ENCODE measurements at regions not wholly inside any gene's neighbourhood (a gene's known extent, or its start where the extent isn't known, plus 50 kb on each side); places are given as distances from the start of the nearest gene placed in this dataset.

DNA sequence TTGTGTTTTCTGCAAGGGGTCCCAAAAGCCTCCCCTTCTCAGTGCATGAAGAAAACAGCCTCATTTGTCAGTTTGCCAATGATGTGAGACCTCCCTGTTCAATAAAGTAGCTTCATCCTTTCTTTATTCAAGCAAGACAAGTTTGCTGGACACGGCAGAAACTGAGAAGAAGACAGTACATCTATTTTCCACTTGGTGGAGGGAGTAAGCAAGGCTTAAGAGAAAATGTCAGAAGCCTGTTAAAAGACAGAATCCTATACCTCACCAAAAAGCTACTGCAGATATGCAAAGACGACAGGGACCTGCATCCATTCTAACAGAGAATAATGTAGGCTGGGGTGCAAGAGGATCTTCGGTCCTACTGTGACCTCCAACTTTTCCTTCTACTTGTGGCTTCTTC, 506.8 kb upstream of the VRK2 start:
- TF ChIP-seq, protein P1, sequence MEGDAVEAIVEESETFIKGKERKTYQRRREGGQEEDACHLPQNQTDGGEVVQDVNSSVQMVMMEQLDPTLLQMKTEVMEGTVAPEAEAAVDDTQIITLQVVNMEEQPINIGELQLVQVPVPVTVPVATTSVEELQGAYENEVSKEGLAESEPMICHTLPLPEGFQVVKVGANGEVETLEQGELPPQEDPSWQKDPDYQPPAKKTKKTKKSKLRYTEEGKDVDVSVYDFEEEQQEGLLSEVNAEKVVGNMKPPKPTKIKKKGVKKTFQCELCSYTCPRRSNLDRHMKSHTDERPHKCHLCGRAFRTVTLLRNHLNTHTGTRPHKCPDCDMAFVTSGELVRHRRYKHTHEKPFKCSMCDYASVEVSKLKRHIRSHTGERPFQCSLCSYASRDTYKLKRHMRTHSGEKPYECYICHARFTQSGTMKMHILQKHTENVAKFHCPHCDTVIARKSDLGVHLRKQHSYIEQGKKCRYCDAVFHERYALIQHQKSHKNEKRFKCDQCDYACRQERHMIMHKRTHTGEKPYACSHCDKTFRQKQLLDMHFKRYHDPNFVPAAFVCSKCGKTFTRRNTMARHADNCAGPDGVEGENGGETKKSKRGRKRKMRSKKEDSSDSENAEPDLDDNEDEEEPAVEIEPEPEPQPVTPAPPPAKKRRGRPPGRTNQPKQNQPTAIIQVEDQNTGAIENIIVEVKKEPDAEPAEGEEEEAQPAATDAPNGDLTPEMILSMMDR (IDR thresholded peaks at IDR 0.05; ENCODE audit: low read depth, low read length) = no peak
- no peak overlapping the region for H3K4me3 ChIP-seq (ENCODE audit: low read depth, low read length)
- in situ Hi-C loops (cut with HindIII; ENCODE audit: low sequenced_read_pairs) = no loop called here
- no peak for DNase-seq (ENCODE audit: low read depth, low spot score)

DNA sequence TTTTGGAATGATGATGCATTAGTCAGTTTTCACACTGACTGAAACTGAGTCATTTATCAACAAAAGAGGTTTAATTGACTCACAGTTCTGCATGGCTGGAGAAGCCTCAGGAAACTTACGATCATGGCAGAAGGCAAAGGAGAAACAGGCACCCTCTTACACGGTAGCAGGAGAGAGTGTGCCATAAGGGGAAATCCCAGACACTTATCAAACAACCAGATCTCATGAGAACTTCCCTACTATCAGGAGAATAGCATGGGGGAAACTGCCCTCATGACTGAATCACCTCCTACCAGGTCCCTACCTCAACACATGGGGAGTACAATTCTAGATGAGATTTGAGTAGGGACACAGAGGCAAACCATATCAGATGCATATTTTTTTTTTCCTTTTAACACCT, 504.5 kb upstream of the VRK2 start:
- TF ChIP-seq, protein P1 (IDR thresholded peaks at IDR 0.05; ENCODE audit: low read depth, low read length) = no peak
- in situ Hi-C loops (cut with HindIII; ENCODE audit: low sequenced_read_pairs) = no loop called here
- no peak for DNase-seq (ENCODE audit: low read depth, low spot score)
- H3K4me3 ChIP-seq (ENCODE audit: low read depth, low read length) = no peak overlapping the region

DNA sequence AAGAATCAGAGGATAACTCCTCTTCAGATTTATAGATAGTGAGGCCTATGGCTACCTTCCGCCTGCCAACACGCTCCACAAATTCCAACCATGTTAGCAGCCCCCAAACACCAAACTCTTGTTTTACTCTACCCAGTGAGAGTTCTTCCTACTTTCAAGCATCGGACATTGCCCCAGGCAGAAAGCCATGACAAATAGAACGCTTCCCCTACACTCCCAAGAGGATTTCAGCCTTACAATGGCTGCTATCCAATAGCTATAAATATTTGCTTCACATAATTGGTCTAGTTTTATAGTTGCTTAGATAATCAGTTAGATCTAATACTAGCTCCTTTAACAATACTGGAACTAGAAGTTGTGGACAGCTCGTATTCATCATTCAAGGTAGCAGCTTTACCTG, 503.4 kb upstream of the VRK2 start:
- no peak for DNase-seq (ENCODE audit: low read depth, low spot score)
- TF ChIP-seq, protein P1 (IDR thresholded peaks at IDR 0.05; ENCODE audit: low read depth, low read length) = no peak
- no peak overlapping the region for H3K4me3 ChIP-seq (ENCODE audit: low read depth, low read length)
- in situ Hi-C loops (cut with HindIII; ENCODE audit: low sequenced_read_pairs) = no loop called here

DNA sequence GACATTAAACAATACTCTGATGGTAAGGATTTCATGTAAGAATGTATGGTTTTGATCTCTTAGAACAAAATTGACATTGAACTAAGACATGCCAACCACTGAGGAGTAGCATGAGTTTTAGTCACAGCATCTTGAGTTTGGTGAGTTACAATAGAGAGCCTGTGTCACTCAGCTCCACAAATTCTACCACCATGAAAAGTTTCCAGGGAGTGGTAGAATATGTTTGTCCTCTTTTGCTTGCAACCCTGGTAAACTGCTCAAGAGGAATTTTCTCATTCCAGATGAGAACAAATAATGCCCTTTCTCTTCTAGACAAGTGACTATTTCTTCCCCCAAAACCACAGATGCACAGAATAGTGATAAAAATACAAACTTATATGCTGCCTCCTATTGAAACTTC, 502.0 kb upstream of the VRK2 start:
- TF ChIP-seq, protein P1 (IDR thresholded peaks at IDR 0.05; ENCODE audit: low read depth, low read length) = no peak
- DNase-seq (ENCODE audit: low read depth, low spot score) = no peak
- in situ Hi-C loops (cut with HindIII; ENCODE audit: low sequenced_read_pairs) = no loop called here

DNA sequence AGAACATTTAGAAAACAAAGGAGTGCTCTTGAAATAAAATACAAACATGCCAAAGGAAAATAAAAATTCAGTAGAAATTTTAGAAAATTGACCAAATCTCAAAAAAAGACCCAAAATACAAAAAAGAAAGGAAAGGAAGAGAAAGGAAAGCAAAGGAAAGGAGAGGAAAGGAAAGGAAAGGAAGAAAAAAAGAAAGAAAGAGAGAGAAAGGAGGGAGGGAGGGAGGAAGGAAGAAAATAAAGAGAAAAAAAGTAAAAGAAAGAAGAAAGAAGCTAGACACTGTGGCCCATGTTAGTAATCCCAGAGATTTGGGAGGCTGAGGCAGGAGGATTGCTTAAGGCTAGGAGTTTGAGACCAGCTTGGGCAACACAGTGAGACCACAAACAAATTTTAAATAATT, 500.1 kb upstream of the VRK2 start:
- in situ Hi-C loops (cut with HindIII; ENCODE audit: low sequenced_read_pairs) = no loop called here
- no peak for DNase-seq (ENCODE audit: low read depth, low spot score)
- H3K4me3 ChIP-seq (ENCODE audit: low read depth, low read length) = no peak overlapping the region
- TF ChIP-seq, protein P1 (IDR thresholded peaks at IDR 0.05; ENCODE audit: low read depth, low read length) = no peak

More for the DNA sequence above, 502.0 kb upstream of the VRK2 start:
- H3K4me3 ChIP-seq (ENCODE audit: low read depth, low read length) = no peak overlapping the region

DNA sequence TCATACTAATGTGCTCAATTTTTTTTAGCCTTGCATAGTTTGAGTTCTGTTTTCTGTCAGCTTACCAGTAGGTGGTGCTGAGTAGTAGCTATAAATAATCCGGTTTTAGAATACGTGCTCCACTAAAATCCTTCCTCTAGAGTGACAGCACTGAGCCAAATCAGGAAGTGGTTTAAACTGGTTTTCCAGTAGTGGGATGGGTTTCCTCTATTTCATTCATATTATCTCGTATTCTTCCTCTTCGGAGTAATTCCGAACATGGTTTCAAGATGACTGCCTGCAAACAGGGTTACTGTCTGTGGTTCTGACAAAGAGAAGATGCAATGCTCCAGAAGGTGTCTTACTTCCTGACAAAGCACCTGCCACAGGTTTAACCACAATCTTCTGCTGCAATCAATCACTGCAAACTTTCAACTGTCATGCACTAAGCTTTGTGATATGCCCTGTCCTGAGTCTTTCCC, 496.9 kb upstream of the VRK2 start:
- in situ Hi-C loops (cut with HindIII; ENCODE audit: low sequenced_read_pairs) = no loop called here
- no peak overlapping the region for H3K4me3 ChIP-seq (ENCODE audit: low read depth, low read length)
- TF ChIP-seq, protein P1 (IDR thresholded peaks at IDR 0.05; ENCODE audit: low read depth, low read length) = peak; percentile 41
- no peak for DNase-seq (ENCODE audit: low read depth, low spot score)

DNA sequence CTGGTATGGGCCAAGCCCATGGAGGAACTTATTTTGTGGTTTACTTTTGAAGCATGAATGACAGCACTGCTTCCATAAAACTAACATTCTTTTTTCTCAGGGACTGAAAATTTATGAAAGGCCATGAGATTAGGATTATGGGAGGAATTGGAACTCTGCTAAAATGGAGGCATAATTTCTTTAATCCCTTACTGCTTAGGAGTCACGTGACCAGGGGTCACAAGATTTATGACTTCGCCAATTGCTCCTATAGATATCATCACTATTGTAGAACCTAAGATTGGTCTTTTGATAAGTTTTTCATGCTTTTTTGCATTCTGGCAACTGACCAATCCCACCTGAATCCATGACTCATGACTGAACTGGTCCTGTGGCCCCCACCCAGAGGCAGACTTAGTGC, 495.7 kb upstream of the VRK2 start:
- TF ChIP-seq, protein P1 (IDR thresholded peaks at IDR 0.05; ENCODE audit: low read depth, low read length) = no peak
- no peak for DNase-seq (ENCODE audit: low read depth, low spot score)
- H3K4me3 ChIP-seq (ENCODE audit: low read depth, low read length) = no peak overlapping the region
- in situ Hi-C loops (cut with HindIII; ENCODE audit: low sequenced_read_pairs) = no loop called here

Data from astrocyte of the spinal cord (primary cell).